Thymus (tissue), 11 donors: ENCODE measurements at regions not wholly inside any gene's neighbourhood (a gene's known extent, or its start where the extent isn't known, plus 50 kb on each side); places are given as distances from the start of the nearest gene placed in this dataset.

Experiments used
- DNase-seq, 9 donors: peaks; one replicate each; pipeline ENCODE4 v3.0.0-alpha.2; 2013; ENCODE audit warnings: low spot score in 9 of 9, low read depth in 6 of 9, missing footprints in 1 of 9
- H3K27ac ChIP-seq, 2 donors: one replicate each; pipeline ENCODE4 v1.5.1; 2013; ENCODE audit warnings: control low read depth in 1 of 2, low read depth in 1 of 2, low read length in 1 of 2, mild to moderate bottlenecking in 1 of 2, moderate library complexity in 1 of 2
- H3K27me3 ChIP-seq, 2 donors: one replicate each; pipeline ENCODE4 v1.5.1; 2013; ENCODE audit warnings: low read length in 1 of 2; ENCODE audit not compliant: control insufficient read depth in 2 of 2, insufficient read depth in 1 of 2
- H3K36me3 ChIP-seq, 2 donors: one replicate each; pipeline ENCODE4 v1.5.1; 2013; ENCODE audit warnings: low read length in 1 of 2, mild to moderate bottlenecking in 1 of 2, moderate library complexity in 1 of 2; ENCODE audit not compliant: control insufficient read depth in 2 of 2, insufficient read depth in 2 of 2
- H3K4me1 ChIP-seq, 2 donors: one replicate each; pipeline ENCODE4 v1.5.1; 2013; ENCODE audit warnings: low read length in 2 of 2; ENCODE audit not compliant: control insufficient read depth in 2 of 2, insufficient read depth in 2 of 2
- H3K4me3 ChIP-seq, 2 donors: one replicate each; pipeline ENCODE4 v1.5.1; 2013; ENCODE audit warnings: low read length in 2 of 2, control low read depth in 1 of 2, mild to moderate bottlenecking in 1 of 2
- H3K9me3 ChIP-seq, 2 donors: one replicate each; pipeline ENCODE4 v1.5.1; 2013; ENCODE audit warnings: low read length in 1 of 2, mild to moderate bottlenecking in 1 of 2; ENCODE audit not compliant: control insufficient read depth in 2 of 2, insufficient read depth in 1 of 2
- WGBS: extraction: QIAGEN DNeasy Blood & Tissue Kit; methylation state at CpG from one replicate; pipeline ENCODE4 v1.1.7; 2013; 5-methylcytosine and 5-hydroxymethylcytosine counted together
- donor health status: healthy.

- H3K4me3 ChIP-seq: no peak overlapping the region
- no peak overlapping the region for H3K27ac ChIP-seq
- 74% methylated on average over 23 of the region's 23 CpGs for whole genome bisulfite sequencing
- no peaks in the 10 kb centered on the region for H3K9me3 ChIP-seq
- peaks cover 0 to 25% of the 10 kb centered on the region in 2 donors for H3K27me3 ChIP-seq
- DNase-seq: no peak
- H3K4me1 ChIP-seq: no peaks in the 10 kb centered on the region
- no peaks in the 10 kb centered on the region for H3K36me3 ChIP-seq
Measured at GRCh38 chr18:47748093-47748796, 182.2 kb downstream of the SMAD2 start.

DNA sequence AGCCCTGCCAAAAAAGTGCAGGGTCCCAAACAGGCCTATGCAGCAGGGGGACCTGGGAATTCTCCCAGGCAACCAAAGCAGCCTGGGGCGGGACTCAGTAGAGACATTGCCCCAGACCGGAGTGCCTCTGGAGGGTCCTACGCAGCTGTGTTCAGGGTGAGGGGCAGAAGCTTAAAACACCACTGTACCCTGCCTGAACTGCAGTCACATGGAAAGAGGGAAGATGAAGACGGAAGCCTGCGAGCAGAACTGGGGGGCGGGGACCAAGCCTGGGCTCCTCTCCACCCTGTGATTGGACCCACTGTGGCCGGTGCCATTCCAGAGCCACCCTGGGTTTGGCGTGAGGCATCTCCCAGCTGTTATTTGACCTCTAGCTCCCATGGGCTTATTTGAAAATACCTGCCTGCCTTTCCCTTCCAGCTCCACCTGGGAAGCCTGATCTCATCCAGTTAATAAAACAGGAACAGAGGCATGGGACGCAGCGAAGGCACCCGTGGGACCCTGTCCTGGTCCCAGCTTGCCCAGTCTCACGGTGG, 183.1 kb downstream of the SMAD2 start:
- peaks cover 0 to 25% of the 10 kb centered on the region in 2 donors for H3K27me3 ChIP-seq
- DNase-seq: no peak
- H3K4me3 ChIP-seq: no peak overlapping the region
- no peaks in the 10 kb centered on the region for H3K9me3 ChIP-seq
- H3K36me3 ChIP-seq: no peaks in the 10 kb centered on the region
- no peak overlapping the region for H3K27ac ChIP-seq
- no peaks in the 10 kb centered on the region for H3K4me1 ChIP-seq
- 96% methylated on average over 12 of the region's 12 CpGs for WGBS

- 96% methylated on average over 4 of the region's 4 CpGs for WGBS
- H3K4me3 ChIP-seq: no peak overlapping the region
- H3K27me3 ChIP-seq: peaks cover 0 to 25% of the 10 kb centered on the region in 2 donors
- DNase-seq: no peak
- no peaks in the 10 kb centered on the region for H3K9me3 ChIP-seq
- no peaks in the 10 kb centered on the region for H3K4me1 ChIP-seq
- H3K27ac ChIP-seq: no peak overlapping the region
- no peaks in the 10 kb centered on the region for H3K36me3 ChIP-seq
Measured at GRCh38 chr18:47746615-47747014, 183.8 kb downstream of the SMAD2 start.

GRCh38 chr18:47745227-47745626, 185.2 kb downstream of the SMAD2 start:
- DNase-seq: no peak
- WGBS: 93% methylated on average over 4 of the region's 4 CpGs
- Histone ChIP-seq H3K27ac (no peak overlapping the region), H3K36me3 (no peaks in the 10 kb centered on the region), H3K4me1 (no peaks in the 10 kb centered on the region), H3K4me3 (no peak overlapping the region), H3K27me3 (peaks cover 0 to 21% of the 10 kb centered on the region in 2 donors), H3K9me3 (no peaks in the 10 kb centered on the region)

GRCh38 chr18:47737956-47738355, 192.5 kb downstream of the SMAD2 start:
- Histone ChIP-seq H3K4me1 (no peaks in the 10 kb centered on the region), H3K4me3 (no peak overlapping the region), H3K27me3 (peaks cover 0 to 4% of the 10 kb centered on the region in 2 donors), H3K9me3 (no peaks in the 10 kb centered on the region), H3K36me3 (no peaks in the 10 kb centered on the region), H3K27ac (no peak overlapping the region)
- DNase-seq: no peak
- WGBS: over 99% methylated on average over 4 of the region's 4 CpGs

GRCh38 chr18:47737198-47737830, 193.1 kb downstream of the SMAD2 start:
- Histone ChIP-seq H3K4me1 (no peaks in the 10 kb centered on the region), H3K27ac (no peak overlapping the region), H3K27me3 (peaks cover 0 to 4% of the 10 kb centered on the region in 2 donors), H3K36me3 (no peaks in the 10 kb centered on the region), H3K9me3 (no peaks in the 10 kb centered on the region), H3K4me3 (no peak overlapping the region)
- no peak for DNase-seq
- 93% methylated on average over 12 of the region's 12 CpGs for WGBS

DNA sequence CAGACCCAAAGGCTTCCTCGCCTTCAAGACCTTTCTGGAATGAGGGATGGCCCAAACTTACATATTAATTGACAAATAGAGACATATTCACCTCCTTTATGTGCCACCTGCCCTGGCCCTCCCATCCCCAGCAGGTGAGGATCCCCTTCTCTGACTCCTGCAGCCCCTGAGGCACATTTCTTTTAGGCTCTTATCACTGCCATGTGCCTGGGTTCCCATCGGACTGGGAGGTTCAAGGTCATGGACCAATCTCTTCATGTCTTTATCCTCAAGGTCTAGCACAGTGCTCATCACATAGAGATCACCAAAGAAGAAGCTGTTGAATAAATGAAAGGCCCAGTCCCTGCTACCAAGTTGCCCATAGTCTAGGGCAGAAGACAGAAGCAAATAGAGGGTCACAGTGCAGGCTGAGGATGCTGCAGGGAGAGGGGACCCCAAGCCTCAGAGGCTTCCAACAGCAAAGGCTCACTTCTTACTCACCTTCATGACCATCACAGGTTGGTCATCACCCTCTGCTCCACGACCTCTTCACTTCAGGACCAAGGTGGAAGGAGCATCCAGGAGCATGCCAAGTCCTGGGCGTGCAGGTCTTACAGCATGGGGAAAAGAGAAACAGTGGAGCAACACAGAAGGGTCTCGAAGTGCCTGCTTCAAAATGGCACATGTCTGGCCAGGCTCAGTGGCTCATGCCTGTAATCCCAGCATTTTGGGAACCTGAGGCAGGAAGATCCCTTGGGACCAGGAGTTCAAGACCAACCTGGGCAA, 193.9 kb downstream of the SMAD2 start:
- 80% methylated on average over 5 of the region's 5 CpGs for whole genome bisulfite sequencing
- no peak for DNase-seq
- H3K27me3 ChIP-seq: peaks cover 0 to 4% of the 10 kb centered on the region in 2 donors

DNA sequence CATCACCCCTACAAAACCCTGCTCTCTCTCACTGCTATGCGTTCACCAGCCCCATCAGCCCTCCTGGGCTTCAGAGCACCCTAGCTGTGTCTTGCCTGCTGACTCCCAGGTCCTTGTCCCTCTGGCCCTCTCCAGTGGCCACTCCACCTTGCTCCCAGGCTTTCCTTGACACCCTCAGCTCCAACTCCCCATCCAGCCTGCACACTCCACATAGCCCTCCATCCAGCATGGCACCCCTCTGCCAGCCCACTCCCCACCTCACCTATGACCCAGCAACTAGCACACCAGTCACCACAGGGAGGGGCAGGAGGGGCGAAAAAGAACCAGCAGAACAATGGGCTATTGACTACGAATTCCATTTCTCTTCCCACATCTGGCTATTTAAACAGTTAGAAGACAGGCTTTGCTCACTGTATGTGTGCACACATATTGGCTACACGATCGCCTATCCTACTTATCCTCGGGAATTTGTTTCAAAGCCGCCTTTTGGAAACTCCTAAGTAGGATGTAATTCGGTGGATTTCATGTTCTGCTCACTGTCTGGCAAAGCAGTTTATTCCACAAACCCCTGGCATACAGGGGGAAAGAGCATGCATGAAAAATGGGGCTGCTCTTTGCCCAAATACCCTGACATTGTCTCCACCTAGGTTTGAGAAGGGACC, 195.3 kb downstream of the SMAD2 start:
- Histone ChIP-seq H3K4me3 (no peak overlapping the region), H3K36me3 (no peaks in the 10 kb centered on the region), H3K9me3 (no peaks in the 10 kb centered on the region), H3K27me3 (peaks cover 0 to 4% of the 10 kb centered on the region in 2 donors), H3K27ac (no peak overlapping the region), H3K4me1 (no peaks in the 10 kb centered on the region)
- 88% methylated on average over 8 of the region's 8 CpGs for WGBS
- no peak for DNase-seq

More for the DNA sequence above, 193.9 kb downstream of the SMAD2 start:
- Histone ChIP-seq H3K4me3 (no peak overlapping the region), H3K4me1 (no peaks in the 10 kb centered on the region), H3K27ac (no peak overlapping the region), H3K36me3 (no peaks in the 10 kb centered on the region), H3K9me3 (no peaks in the 10 kb centered on the region)
